Activated CD4-positive, CD25-positive, alpha-beta regulatory T cell treated with anti-CD3 and anti-CD28 coated beads, Interleukin-2, amount 50 U/mL, for 24 hours (primary cell): ENCODE measurements at regions not wholly inside any gene's neighbourhood (a gene's known extent, or its start where the extent isn't known, plus 50 kb on each side); places are given as distances from the start of the nearest gene placed in this dataset.

ENCODE experiments used
- ATAC-seq, 2 donors: fragments of 150-1000 bp; cut with Tn5 transposase; one replicate each; pipeline ENCODE4 v1.10.0; 2021; ENCODE audit warnings: mild to moderate bottlenecking in 1 of 2, moderate library complexity in 1 of 2

DNA sequence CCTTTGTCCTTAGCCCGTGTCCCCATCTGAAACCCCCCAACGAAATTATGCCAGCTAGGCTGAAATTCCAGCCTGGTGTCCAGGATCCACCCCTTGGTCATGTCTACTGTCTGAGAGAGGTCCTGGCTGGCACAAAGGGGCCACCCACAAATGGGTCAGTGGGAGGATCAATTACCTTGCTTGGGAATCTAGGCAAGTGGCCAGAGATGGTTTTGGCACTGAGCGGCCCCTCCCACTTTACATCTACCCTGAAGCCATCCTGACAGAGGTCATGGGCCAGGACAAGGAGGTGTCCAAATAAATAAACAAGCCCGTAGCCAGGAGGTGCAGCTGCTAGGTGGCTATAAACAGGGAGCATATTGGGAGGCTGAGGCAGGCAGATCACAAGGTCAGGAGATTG lies 311.5 kb downstream of the MN1 start:
- no peak for ATAC-seq

DNA sequence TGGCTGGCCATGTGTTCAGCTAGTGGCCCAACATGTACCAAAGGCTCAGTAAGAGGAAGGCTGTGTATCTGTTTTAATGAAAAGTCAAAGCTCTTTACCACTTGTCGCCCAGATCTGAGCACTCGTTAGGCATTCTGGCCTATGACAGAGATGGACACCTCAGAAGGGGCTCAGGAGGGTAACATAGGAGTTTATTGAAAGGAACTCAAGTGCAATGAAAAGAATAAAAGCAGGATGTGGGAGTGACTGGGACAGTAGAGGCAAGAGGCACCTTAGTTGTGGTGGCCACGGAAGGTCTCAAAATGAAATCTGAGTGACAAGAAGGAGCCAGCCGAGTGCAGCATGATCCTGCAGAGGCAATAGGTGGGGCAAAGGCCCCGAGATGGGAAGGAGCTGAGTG lies 309.7 kb downstream of the MN1 start:
- no peak for ATAC-seq

DNA sequence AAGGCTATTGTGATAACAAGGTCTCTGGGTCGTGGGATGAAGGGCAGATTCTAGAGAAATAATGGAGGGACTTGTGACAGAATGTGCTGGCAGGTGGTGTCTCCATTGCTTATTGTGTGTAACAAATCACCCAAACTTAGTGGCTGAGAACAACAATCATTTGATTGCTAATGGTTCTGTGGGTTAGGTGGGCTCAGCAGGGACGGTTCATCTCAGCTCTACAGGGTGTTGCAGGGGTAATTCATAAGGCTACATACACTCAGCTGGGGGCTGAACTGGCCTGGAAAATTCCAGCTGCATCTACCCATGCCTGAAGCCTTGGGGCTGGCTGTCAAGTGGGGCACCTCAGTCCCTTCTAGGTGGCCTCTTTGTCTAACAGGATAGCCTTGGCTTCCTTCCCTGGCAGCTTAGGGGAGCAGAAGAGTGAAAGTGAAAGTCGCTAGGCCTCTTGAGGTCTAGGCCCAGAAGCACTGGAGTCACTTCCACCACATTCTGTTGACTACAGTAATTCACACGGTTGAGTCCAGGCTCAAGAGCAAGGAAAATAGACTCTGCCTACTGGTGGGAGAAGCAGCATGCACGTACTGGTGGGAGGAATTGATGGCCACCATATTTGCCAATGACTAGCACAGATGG lies 308.9 kb downstream of the MN1 start:
- ATAC-seq: no peak

DNA sequence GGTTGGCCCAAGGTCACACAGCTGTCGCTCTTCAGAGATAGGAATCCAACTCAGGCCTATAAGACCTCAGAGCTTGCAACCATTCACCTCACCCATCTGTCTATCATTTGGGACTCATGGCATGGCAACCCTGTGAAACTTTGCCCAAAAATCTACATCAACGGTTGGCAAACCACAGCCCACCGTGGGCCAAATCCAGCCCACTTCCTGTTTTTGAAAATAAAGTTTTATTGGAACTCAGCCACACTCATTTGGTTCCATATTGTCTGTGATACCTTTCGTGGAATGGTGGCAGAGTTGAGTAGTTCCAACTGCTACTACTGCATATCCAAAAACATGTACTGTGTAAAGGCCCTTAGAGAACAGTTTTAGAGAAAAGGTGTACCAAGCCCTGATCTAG lies 307.8 kb downstream of the MN1 start:
- no peak for ATAC-seq

DNA sequence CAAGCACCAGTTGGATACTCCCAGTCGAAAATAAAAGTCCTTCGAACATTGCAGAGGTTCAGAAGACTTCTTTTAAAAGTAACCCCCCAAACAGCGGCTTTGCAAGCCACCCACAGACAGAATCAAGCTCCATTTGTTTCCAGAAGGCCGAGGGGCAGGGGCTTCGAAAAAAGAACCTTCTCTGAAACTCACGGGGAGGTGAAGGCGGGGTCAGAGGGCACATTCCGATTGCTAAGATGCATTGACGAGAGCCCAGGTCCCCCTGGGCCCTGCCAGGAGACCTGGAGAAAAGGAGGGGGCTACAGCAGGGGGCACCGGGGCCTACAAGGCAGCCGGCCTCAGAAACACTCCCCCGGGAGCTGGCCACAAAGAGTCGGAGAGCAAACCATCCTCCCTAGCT lies 306.8 kb downstream of the MN1 start:
- no peak for ATAC-seq

DNA sequence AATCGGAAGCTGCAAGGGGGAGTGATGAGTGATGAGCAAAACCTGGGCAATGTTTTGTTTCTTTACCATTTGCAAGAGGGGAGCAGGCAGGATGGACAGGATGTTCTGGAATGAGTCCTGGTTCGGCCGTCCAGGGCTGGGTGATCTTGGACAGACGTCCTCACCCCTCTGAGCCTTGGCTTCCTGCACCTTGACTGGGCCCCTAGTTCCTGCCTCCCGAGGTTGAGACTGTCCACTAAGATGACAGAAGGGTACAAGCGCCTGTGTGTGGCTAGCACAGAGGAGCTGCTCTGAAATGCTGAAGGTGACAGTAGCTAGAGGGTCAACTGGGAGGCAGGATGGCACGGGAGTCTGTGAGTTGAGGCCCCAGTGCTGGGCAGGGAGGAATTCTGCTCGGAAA lies 306.2 kb downstream of the MN1 start:
- no peak for ATAC-seq

DNA sequence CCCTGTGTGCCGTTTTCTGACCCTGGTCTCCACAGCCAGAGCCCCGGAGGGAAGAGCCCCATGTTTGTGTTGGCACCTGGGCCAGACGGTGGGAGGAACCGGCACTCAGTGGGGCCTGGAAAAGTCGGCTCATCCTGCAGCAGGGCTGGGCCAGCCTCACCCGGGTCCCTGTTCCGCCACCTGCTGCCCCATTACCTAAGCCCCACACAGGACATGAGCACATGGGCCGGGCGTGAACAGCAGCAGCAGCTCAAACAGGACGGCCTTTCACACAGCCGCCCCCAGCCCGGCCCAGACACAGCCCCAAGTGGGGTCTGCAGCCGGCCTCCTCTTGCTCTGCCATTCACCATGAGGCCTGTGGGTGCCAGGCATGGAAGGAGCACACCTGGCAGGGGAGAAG lies 302.4 kb downstream of the MN1 start:
- no peak for ATAC-seq

DNA sequence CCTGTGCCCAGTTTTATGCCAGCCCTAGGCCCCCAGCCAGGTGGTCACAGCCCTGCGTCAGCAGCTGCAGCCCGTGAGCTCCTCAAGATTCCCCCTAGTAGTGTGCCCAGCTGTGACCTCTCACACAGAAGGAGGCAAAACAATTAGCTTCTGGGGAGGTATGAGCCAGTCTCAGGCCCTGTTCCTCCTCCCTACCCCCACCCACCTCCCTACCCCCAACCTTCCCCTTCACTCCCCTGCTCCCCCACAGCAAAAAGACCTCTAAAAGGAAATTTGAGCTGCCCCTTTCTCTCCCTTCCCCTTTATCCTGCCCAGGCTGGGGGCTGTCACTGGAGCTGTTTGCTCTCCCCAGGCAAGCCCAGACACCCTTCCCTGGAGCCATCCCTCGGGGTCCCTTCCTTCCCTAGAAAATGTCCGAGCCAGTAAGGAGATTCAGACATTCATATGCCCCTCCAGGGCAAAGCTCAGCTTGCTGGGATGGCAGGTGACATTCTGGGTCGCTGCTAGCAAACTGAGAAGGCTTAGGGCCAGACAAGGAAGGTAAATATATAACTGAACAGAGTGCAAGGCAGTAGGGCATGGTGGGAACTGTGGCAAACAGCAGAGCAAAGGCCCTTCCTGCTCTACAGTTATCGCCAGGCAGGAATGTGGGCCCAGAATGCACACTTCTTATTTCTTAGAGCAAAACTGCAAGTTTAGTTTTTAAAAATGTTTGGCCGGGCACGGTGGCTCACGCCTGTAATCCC lies 300.2 kb downstream of the MN1 start:
- ATAC-seq: no peak

DNA sequence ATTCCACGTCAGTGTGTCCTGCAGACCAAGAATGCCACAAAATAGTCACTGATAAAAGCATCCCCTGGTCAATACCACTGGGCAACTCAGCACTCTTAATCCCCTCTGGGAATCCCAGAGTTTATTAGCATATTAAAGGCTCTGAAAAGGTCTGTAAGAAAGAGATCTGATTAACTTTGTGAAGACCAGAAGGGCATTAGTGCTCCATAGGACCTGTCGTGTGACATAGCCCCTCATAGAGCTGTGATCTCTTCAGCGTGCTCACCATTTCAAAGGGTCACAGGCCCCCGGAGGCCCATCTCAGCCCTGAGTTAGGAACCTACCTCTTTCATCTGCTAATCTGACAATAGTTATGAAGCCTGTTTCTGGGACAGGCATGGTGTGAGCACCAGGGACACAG lies 299.2 kb downstream of the MN1 start:
- ATAC-seq: no peak

DNA sequence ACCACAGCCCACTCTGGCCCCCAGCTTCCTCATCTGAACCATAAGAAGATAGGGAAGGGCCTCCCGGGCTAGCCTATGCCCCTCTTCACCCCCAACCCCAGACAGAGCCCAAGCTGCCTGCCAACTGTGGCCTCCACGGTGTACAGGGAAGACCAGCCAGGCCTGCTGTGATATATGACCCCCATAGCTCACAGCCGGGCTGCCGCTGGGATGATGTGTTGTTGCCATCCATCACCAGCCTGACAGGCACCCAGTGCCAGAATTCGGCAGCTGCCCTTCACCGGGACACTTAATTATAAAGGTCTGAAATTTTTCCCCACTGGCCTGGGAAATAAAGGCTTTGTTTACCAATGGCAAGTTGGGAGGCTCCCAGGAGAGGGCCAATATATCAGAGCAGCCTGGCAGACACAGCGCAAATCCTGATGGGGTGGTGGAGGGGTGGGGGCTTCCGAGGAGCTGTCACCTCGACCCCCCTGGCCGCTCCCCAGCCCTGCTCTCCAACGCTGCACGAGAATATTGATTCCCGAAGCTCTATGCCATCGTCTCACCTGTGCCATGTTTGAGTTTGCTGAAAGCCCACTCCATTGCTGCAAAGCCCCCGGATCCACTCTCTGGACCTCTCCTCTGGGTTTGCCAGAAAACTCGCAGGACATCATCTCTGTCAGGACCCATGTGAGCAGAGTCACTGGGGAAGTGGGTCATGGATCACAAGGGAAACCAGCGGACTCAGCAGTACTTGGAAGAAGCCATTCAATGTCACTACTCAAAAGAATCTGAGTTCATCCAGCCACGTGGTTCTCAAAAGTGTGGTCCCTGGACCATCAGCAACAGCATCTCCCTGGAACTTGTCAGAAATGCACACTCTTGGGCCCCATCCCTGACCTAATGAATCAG lies 296.9 kb downstream of the MN1 start:
- no peak for ATAC-seq

DNA sequence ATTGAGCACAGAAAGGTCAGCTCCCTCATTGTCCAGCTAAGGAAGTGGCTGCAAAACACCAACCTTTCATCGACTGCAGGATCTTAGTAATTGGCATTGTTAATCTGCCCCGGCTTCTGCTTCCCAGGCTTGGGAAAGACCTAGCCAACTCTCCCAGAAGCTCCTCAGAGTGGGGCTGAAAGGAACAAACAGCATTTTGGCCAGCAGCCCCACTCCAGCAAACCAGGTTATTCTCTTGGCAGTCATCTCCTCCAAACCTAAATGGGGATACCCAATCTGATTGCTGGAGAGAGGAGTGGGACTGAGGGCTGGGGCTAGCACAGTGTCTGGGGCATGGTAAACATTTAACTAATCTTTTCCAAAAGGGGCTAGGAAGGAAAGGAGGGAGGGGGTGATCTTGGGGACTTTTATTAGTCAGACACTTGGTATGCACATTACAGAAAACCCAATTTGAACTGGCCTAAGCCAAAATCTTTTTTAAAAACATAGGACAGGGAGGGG lies 294.4 kb downstream of the MN1 start:
- ATAC-seq: no peak

DNA sequence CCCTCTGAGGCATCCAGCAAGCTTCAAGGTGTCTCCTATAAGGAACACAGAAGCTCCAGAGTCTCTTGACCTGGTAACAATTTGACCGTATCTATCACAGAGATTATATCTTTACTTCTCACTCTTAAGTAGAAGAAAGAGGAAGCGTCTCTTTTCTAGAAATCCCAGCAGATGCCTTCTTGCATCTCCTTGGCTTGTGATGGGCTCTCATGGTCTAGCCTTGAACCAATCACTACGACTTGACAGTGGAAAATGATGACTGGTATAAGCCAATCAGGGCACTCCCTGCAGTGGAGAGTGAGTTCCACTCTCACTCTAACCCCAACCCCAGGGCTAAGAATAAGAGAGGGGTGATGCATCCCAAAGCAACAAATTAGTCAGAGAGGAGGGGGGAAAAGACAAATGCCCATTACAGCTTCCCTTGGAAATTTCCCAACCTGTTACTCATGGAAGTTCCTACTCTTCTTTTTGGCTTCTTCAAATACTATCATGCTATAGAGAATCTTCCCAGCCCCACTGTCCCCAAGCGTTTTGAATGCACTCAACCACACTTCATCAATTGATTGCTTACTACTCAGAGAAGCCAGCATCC lies 293.5 kb downstream of the MN1 start:
- no peak for ATAC-seq

DNA sequence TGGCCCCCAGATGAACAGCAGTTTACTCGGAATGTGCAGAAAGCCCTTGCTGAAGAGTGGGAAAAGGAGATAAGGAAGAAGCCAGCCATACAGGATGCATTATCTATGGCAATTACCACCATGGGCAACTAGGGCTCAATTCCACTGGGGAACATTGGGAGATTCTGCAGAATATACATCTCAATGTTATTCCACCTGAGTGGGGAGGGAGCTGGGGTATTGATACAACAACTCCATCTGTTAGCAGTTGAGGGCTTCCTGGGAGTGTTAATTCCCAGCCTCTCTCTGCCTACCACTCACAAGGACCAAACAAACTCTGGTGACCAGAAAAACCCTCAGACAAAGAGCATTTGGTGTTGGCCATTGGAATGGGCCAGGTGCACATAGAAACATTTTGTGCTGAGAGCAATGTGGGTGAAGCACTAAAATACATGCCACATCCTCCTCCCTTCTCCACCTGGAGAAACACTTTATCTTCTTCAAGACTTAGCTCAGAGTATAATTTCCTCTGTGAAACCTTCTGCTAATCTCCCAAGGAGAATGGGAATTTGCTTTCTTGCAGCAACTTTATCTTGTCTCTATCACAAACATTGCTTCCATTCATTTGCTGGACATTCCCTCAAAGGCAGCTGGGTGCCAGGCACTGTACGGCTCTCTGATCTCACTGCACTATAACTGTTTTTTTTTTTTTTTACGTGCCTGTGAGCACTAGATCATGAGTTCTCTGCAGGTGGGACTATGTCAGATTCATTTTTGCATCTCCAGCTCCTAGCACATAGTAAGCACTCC lies 292.2 kb downstream of the MN1 start:
- ATAC-seq: no peak

DNA sequence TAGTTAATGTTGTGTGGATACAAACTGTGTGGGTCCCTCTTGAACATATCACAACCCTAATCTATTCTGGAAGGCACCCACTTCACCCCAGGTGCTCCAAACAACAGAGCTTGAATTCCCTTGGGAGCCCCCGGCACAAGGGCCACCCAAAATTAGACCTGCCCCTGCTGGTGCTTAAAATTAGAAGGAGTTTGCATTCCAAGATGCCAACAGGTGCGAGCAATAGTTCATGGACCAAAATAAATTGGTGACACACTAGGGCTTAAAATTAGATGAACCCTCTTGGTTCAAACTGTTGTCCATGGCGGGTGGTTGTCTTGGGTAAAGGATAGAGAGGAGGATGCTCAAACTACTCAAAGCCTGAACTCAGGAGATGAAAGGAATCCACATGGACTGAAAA lies 291.5 kb downstream of the MN1 start:
- no peak for ATAC-seq

DNA sequence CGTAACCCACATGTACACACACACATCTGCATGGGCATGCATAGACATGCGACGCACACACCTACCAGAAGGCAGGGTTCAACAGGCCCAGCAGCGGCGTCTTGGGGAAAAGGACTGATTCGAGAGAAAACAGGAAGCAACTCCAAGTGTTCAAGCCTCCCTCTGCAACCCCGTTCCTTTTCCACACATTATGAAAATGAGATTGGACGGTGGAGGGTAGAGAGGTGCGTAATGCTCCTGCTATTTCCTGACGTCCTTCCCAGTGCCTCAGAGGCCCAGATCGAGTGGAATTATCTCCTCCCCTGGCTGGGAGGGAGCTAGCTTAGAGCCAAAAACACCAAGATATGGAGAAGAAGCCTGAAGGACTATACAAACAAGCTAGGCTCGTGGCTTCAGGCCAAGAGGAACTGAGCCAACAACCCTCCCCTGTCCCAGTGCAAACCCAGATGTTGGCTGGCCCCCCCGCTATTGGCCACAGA lies 289.2 kb downstream of the MN1 start:
- no peak for ATAC-seq

DNA sequence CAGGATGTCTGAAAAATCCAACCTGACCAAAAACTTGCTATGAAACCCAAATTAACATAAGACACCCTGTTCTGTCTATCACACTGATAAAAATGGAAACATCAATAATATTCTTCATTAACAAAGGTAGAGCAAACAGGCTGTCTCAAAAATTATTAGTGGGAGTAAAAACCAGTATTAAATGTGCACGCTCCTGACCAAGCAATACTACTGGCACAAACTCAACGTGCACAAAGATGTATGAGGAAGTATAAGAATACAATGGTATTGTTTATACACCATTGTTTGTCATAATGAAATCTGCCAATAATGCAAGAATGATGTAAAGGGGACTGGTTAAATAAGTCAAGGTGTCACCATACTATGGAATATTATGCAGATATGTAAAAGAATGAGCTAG lies 288.5 kb downstream of the MN1 start:
- no peak for ATAC-seq

DNA sequence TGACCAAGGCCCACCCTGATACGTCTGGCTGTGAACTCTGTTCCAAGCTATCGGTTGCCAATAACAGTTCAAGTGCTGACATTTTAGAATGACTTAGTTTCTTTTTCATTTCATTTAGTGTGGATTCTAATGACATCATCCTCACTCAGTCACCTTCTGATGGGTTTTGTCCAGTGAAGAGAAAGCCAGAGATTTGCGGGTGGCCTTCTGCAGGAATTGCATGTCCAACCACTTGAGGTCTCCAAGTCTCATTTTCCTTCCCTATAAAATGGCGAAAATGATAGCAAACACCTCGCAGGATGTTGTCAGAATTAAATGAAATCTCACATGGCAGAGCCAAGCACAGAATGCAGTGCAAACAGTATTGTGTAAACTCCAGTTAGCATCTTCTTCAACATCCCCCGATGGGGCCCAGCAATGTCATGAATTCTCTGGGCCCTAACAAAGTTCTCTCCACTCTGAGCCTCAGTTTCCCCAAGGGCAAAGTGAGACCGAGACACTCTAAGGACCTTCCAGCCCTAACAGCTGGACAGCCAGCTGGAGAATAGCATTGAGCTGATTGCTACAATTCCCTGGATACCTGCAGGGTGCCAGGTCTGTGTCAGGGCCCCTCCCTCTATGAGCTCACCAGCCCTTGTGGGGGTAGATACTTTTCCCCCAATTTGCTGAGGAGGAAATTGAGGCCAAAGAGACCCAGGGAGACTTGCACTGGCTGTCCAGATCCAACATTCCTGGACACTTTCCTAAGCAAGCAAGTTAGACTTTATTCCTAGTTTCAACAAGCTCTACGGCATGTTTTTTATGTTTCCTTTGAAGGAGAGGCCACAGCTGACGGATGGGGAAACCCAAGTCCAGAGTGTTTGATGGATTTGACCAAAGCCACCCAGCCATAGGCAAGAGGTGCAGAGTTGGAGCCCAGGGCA lies 286.7 kb downstream of the MN1 start:
- no peak for ATAC-seq

DNA sequence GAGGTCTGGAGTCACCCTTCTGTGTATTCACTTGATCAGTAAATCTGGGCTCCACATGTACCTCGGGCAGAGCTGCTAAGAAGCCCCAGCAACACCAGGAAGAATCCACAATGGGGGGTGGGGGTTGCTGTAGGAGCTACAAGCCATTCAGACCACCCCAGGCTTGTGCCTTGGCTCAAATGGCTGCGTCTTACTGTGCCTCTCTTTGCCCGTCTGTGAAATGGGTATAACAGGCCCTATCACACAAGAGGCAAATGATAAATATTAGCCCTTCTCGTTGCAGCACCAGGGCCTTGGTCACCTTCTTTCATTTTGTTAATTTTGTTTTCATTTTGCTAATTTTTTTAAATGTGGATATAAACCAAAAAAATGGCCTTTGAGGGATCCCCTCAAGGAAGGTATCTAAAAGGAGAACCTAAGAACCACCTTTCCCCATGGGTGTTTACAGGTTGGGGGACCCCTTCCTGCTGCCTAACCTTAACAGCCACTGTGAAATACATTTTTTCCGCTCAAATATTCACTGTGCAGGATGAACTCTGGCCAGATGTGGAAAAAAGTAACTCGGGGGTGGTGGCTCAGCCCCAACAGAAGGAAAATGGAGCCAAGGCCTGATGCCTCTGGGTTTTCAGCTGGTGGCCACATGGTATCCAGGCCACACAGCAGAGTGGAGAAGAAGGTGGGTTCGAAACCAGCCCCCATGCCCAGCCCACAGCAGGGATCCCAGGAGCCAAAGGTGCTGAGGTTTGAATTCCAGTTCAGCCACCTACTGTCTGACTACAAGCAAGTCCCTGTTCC lies 284.0 kb downstream of the MN1 start:
- no peak for ATAC-seq

DNA sequence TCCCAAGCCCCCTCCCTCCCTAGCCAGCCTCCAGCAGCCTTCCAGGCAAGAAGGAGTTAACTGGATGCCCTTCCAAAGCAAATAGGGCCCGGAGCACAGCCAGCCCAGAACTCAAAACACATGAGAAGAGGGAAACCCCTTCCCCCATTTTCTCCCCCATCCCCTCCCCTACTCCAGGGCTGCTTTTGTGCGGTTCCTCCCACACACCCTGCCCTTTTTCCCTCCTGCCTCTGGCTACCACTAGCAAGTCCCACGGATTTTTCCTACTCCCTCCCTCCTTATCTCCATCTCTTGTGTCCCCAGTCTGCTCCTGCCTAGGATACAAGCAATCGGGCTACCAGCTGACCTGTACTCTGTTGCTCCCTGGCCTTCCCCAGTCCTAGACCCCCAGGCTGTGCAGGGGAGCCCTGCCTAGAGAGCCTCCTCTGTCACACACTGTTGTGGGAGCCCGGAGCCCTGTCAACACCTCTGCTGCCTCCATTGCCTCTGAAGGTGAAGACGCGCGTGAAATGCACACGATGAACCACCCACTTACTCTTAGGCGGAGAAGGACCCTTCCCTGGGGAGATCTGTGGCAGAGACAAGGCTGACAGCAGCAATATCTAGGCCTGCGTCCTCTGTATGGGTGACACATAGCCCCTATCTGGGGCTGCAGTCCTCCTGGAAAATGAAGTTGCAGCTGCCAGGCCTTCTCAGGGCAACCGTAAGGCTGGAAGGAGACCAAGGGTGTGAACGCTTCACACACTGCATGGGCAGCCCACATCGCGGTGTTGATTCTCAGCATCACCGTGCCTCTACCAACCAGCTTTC lies 282.8 kb downstream of the MN1 start:
- ATAC-seq: no peak
